SK-N-SH (cell line): ENCODE measurements at regions not wholly inside any gene's neighbourhood (a gene's known extent, or its start where the extent isn't known, plus 50 kb on each side); places are given as distances from the start of the nearest gene placed in this dataset.

ENCODE experiments used
- CTCF ChIA-PET: fragments of 300-600, 350-600 bp; formaldehyde crosslinking; extraction: SDS; loops from one replicate; lab custom pipeline; 2021; lab: Yijun Ruan, JAX
- POLR2A ChIA-PET: fragments of 350-600 bp; sonication (Branson Sonifier 250); formaldehyde crosslinking; extraction: SDS; loops from one replicate; lab custom pipeline; 2020; ENCODE audit warnings: antibody characterized with exemption, inconsistent platforms; lab: Yijun Ruan, JAX
- DNase-seq: peaks from one replicate; pipeline ENCODE4 v3.0.0; 2012
- H2AFZ ChIP-seq: fragments of 200-600 bp; sonication (generic); 2 replicates; pipeline ENCODE4 v1.8.1; 2016; ENCODE audit warnings: antibody characterized with exemption, mild to moderate bottlenecking, low read depth
- H3F3A ChIP-seq: fragments of 200-600 bp; sonication (generic); replicated peaks from 2 replicates; pipeline ENCODE3; 2016; ENCODE audit warnings: antibody characterized with exemption, mild to moderate bottlenecking; ENCODE audit not compliant: insufficient read depth
- H3K27ac ChIP-seq, 2 experiments: fragments of 200-500 bp in 1 of 2; fragments of 200-600 bp in 1 of 2; sonication (Bioruptor generic) in 1 of 2; sonication (generic), shearing (Covaris generic) in 1 of 2; 2 replicates each; pipeline versions ENCODE4 v1.5.1 to v1.6.1; 2014 to 2016; ENCODE audit warnings: low read depth in 2 of 2, inconsistent platforms in 1 of 2, low read length in 1 of 2, mild to moderate bottlenecking in 1 of 2, mixed read lengths in 1 of 2
- H3K27me3 ChIP-seq: fragments of 200-600 bp; sonication (generic), shearing (Covaris generic); 2 replicates; pipeline ENCODE4 v1.6.1; 2016; ENCODE audit warnings: mixed run types; ENCODE audit not compliant: insufficient read depth
- H3K36me3 ChIP-seq, 2 experiments: fragments of 200-500 bp in 1 of 2; fragments of 200-600 bp in 1 of 2; sonication (Bioruptor generic) in 1 of 2; sonication (generic) in 1 of 2; replicated peaks in 1 of 2; 2 replicates each; pipeline versions ENCODE3 to v1.5.1; 2014 to 2016; ENCODE audit warnings: low read length in 1 of 2, mild to moderate bottlenecking in 1 of 2; ENCODE audit not compliant: insufficient read depth in 2 of 2, control insufficient read depth in 1 of 2
- H3K4me1 ChIP-seq, 2 experiments: fragments of 200-500 bp in 1 of 2; fragments of 200-600 bp in 1 of 2; sonication (Bioruptor generic) in 1 of 2; sonication (generic), shearing (Covaris generic) in 1 of 2; 2 replicates each; pipeline versions ENCODE4 v1.5.1 to v1.6.1; 2014 to 2016; ENCODE audit warnings: low read depth in 1 of 2, low read length in 1 of 2, mixed run types in 1 of 2; ENCODE audit not compliant: insufficient read depth in 2 of 2, control insufficient read depth in 1 of 2
- H3K4me2 ChIP-seq: fragments of 200-600 bp; sonication (generic), shearing (Covaris generic); 2 replicates; pipeline ENCODE4 v1.6.1; 2017; ENCODE audit warnings: mixed run types
- H3K4me3 ChIP-seq, 2 experiments: fragments of 200-500 bp in 1 of 2; fragments of 200-600 bp in 1 of 2; sonication (Bioruptor generic) in 1 of 2; sonication (generic), shearing (Covaris generic) in 1 of 2; 2 replicates each; pipeline versions ENCODE4 v1.5.1 to v1.8.1; 2014 to 2016; ENCODE audit warnings: low read depth in 2 of 2, inconsistent platforms in 1 of 2, low read length in 1 of 2, mild to moderate bottlenecking in 1 of 2, mixed read lengths in 1 of 2, moderate library complexity in 1 of 2
- H3K79me2 ChIP-seq: fragments of 200-600 bp; sonication (generic); 2 replicates; pipeline ENCODE4 v1.8.1; 2017; ENCODE audit warnings: mild to moderate bottlenecking; ENCODE audit not compliant: insufficient read depth
- H3K9ac ChIP-seq: fragments of 200-600 bp; sonication (generic); 2 replicates; pipeline ENCODE4 v1.6.1; 2017; ENCODE audit warnings: mixed run types
- H3K9me2 ChIP-seq: fragments of 200-600 bp; sonication (generic); 2 replicates; pipeline ENCODE4 v1.6.1; 2017; ENCODE audit warnings: mixed run types
- H3K9me3 ChIP-seq: fragments of 200-600 bp; sonication (generic); 2 replicates; pipeline ENCODE4 v1.6.1; 2017; ENCODE audit warnings: mixed run types, mild to moderate bottlenecking, moderate library complexity
- H4K20me1 ChIP-seq: fragments of 200-600 bp; sonication (generic); 2 replicates; pipeline ENCODE4 v1.6.1; 2017; ENCODE audit warnings: mild to moderate bottlenecking, mixed run types; ENCODE audit not compliant: insufficient read depth
- CHD2 ChIP-seq: fragments of 150-350 bp; IDR thresholded peaks from 2 replicates; pipeline ENCODE4 v1.6.1; 2018; ENCODE audit warnings: low read length; ENCODE audit not compliant: partially characterized antibody
- EZH2phosphoT487 ChIP-seq: fragments of 200-600 bp; sonication (generic); IDR thresholded peaks from 2 replicates; pipeline ENCODE4 v1.6.1; 2017; ENCODE audit warnings: low read depth, mixed run types, mild to moderate bottlenecking, antibody characterized with exemption, moderate library complexity, borderline replicate concordance
- FOSL2 ChIP-seq: IDR thresholded peaks from 2 replicates; pipeline ENCODE4 v1.4.0; 2012; ENCODE audit warnings: low read depth, mild to moderate bottlenecking, moderate library complexity, borderline replicate concordance
- FOXJ3 ChIP-seq: sonication (generic); formaldehyde crosslinking; IDR thresholded peaks from 2 replicates; pipeline ENCODE4 v1.5.1; 2020; ENCODE audit warnings: mild to moderate bottlenecking, missing genetic modification reagents
- GABPA ChIP-seq: IDR thresholded peaks from 2 replicates; pipeline ENCODE4 v1.4.0; 2012; ENCODE audit warnings: low read depth, mild to moderate bottlenecking
- MEF2A ChIP-seq: IDR thresholded peaks from 2 replicates; pipeline ENCODE4 v1.4.0; 2012; ENCODE audit warnings: low read depth, borderline replicate concordance
- NRF1 ChIP-seq: IDR thresholded peaks from 2 replicates; pipeline ENCODE4 v1.6.1; 2012; ENCODE audit warnings: low read depth, mild to moderate bottlenecking, low read length
- POLR2AphosphoS5 ChIP-seq: IDR thresholded peaks from 2 replicates; pipeline ENCODE4 v1.6.1; 2012; ENCODE audit warnings: low read depth, low read length
- SMC3 ChIP-seq: IDR thresholded peaks from 2 replicates; pipeline ENCODE4 v1.6.1; 2012; ENCODE audit warnings: low read depth, low read length, improper control_type of control experiment
- TEAD4 ChIP-seq: IDR thresholded peaks from 2 replicates; pipeline ENCODE4 v1.4.0; 2012; ENCODE audit warnings: mild to moderate bottlenecking, borderline replicate concordance; ENCODE audit not compliant: insufficient read depth
- WGBS: methylation state at CpG from one replicate; pipeline ENCODE4 v1.1.6; 2017; ENCODE audit warnings: low lambda C conversion rate; 5-methylcytosine and 5-hydroxymethylcytosine counted together
- TF ChIP-seq, protein P1 (sequence below): IDR thresholded peaks from 2 replicates; pipeline ENCODE4; 2012
- TF ChIP-seq, protein P2 (sequence below): fragments of 150-350 bp; IDR thresholded peaks from 2 replicates; pipeline ENCODE4 v1.6.1; 2017; ENCODE audit warnings: antibody characterized with exemption, low read length, low read depth, borderline replicate concordance
- TF ChIP-seq, protein P3 (sequence below): IDR thresholded peaks from 2 replicates; pipeline ENCODE4 v1.6.1; 2012; ENCODE audit warnings: mild to moderate bottlenecking, low read depth, low read length, moderate library complexity

DNA sequence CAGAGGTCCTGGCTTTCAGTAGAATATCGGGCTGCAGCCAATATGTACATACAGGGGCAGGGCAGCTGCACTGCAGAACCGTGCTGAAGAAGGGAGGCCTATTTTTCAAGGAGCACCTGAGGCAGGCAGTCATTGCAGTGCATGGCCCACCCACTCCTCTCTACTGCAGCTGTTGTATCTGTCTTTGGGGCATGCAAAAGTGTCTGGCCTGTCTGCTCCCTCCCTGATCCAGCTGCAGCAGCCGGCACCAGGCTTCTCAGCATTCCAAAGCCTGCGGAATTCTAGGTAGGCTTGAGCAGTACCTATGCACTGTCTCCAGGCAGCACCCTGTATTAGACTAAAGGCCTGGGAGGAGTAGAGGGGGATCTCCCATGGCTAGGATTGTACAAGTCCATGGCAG, 415.2 kb upstream of the MAGEB16 start:
- H2AFZ ChIP-seq = no peak overlapping the region
- no peak for DNase-seq
- no peak overlapping the region for H3K4me2 ChIP-seq
- ChIA-PET POLR2A (no interaction called here), CTCF (no interaction called here)
- no peaks in the 10 kb centered on the region for H3K27me3 ChIP-seq
- H3K4me1 ChIP-seq = no peaks in the 10 kb centered on the region
- no peak for TF ChIP-seq FOXJ3 (CRISPR knock-in tag)
- no peak for TF ChIP-seq POLR2AphosphoS5
- TF ChIP-seq, protein P1, sequence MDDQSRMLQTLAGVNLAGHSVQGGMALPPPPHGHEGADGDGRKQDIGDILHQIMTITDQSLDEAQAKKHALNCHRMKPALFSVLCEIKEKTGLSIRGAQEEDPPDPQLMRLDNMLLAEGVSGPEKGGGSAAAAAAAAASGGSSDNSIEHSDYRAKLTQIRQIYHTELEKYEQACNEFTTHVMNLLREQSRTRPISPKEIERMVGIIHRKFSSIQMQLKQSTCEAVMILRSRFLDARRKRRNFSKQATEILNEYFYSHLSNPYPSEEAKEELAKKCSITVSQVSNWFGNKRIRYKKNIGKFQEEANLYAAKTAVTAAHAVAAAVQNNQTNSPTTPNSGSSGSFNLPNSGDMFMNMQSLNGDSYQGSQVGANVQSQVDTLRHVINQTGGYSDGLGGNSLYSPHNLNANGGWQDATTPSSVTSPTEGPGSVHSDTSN = no peak
- no peak for TF ChIP-seq NRF1
- no peak for TF ChIP-seq CHD2
- TF ChIP-seq, protein P2, sequence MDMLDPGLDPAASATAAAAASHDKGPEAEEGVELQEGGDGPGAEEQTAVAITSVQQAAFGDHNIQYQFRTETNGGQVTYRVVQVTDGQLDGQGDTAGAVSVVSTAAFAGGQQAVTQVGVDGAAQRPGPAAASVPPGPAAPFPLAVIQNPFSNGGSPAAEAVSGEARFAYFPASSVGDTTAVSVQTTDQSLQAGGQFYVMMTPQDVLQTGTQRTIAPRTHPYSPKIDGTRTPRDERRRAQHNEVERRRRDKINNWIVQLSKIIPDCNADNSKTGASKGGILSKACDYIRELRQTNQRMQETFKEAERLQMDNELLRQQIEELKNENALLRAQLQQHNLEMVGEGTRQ = no peak
- TF ChIP-seq MEF2A = no peak
- TF ChIP-seq FOSL2 = no peak
- no peak for TF ChIP-seq SMC3
- no peak for TF ChIP-seq TEAD4
- H3K9me3 ChIP-seq = no peaks in the 10 kb centered on the region
- H3K27ac ChIP-seq = no peak overlapping the region
- H4K20me1 ChIP-seq = no peaks in the 10 kb centered on the region
- H3K4me3 ChIP-seq = no peak overlapping the region
- H3K36me3 ChIP-seq = no peaks in the 10 kb centered on the region
- no peak overlapping the region for H3K9ac ChIP-seq
- no CpG with 5 or more reads among the region's 4 CpGs for WGBS
- H3F3A ChIP-seq = no peaks in the 10 kb centered on the region
- H3K9me2 ChIP-seq = no peaks in the 10 kb centered on the region
- H3K79me2 ChIP-seq = no peaks in the 10 kb centered on the region

DNA sequence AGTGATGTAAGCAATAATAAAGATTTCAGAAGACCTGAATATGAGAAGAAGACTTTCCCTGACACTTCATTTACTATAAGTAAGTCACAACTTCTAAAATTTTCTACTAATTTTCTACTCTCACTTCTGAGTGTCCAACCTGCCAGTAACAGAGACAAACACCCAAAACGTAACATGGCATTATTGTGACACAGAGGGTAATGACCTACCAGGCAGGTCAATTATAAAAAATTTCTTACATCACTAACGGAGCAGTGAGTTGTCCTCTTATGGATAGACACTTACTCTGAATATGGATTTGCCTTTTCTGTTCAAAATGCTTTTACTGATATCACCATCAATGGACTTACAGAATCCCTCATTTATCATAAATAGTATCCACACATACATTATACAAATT, 405.9 kb upstream of the MAGEB16 start:
- no peaks in the 10 kb centered on the region for H3K27me3 ChIP-seq
- no peaks in the 10 kb centered on the region for H3K9me3 ChIP-seq
- no peak overlapping the region for H3K4me3 ChIP-seq
- CTCF ChIA-PET = no interaction called here
- H3K9ac ChIP-seq = no peak overlapping the region
- H3K79me2 ChIP-seq = no peaks in the 10 kb centered on the region
- POLR2A ChIA-PET = no interaction called here
- no peaks in the 10 kb centered on the region for H3K36me3 ChIP-seq
- H2AFZ ChIP-seq = no peak overlapping the region
- no peaks in the 10 kb centered on the region for H3K4me1 ChIP-seq
- no peak overlapping the region for H3K4me2 ChIP-seq
- WGBS = 4% methylated on average over 2 of the region's 2 CpGs
- no peak overlapping the region for H3K27ac ChIP-seq
- H3K9me2 ChIP-seq = no peaks in the 10 kb centered on the region
- no peaks in the 10 kb centered on the region for H4K20me1 ChIP-seq
- no peak for DNase-seq
- TF ChIP-seq CHD2 = no peak
- TF ChIP-seq, protein P3, sequence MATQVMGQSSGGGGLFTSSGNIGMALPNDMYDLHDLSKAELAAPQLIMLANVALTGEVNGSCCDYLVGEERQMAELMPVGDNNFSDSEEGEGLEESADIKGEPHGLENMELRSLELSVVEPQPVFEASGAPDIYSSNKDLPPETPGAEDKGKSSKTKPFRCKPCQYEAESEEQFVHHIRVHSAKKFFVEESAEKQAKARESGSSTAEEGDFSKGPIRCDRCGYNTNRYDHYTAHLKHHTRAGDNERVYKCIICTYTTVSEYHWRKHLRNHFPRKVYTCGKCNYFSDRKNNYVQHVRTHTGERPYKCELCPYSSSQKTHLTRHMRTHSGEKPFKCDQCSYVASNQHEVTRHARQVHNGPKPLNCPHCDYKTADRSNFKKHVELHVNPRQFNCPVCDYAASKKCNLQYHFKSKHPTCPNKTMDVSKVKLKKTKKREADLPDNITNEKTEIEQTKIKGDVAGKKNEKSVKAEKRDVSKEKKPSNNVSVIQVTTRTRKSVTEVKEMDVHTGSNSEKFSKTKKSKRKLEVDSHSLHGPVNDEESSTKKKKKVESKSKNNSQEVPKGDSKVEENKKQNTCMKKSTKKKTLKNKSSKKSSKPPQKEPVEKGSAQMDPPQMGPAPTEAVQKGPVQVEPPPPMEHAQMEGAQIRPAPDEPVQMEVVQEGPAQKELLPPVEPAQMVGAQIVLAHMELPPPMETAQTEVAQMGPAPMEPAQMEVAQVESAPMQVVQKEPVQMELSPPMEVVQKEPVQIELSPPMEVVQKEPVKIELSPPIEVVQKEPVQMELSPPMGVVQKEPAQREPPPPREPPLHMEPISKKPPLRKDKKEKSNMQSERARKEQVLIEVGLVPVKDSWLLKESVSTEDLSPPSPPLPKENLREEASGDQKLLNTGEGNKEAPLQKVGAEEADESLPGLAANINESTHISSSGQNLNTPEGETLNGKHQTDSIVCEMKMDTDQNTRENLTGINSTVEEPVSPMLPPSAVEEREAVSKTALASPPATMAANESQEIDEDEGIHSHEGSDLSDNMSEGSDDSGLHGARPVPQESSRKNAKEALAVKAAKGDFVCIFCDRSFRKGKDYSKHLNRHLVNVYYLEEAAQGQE = no peak
- TF ChIP-seq GABPA = no peak
- TF ChIP-seq POLR2AphosphoS5 = no peak
- TF ChIP-seq EZH2phosphoT487 = no peak
- no peaks in the 10 kb centered on the region for H3F3A ChIP-seq
